ENCODE measurements at regions not wholly inside any gene's neighbourhood (a gene's known extent, or its start where the extent isn't known, plus 50 kb on each side); places are given as distances from the start of the nearest gene placed in this dataset.

DNA sequence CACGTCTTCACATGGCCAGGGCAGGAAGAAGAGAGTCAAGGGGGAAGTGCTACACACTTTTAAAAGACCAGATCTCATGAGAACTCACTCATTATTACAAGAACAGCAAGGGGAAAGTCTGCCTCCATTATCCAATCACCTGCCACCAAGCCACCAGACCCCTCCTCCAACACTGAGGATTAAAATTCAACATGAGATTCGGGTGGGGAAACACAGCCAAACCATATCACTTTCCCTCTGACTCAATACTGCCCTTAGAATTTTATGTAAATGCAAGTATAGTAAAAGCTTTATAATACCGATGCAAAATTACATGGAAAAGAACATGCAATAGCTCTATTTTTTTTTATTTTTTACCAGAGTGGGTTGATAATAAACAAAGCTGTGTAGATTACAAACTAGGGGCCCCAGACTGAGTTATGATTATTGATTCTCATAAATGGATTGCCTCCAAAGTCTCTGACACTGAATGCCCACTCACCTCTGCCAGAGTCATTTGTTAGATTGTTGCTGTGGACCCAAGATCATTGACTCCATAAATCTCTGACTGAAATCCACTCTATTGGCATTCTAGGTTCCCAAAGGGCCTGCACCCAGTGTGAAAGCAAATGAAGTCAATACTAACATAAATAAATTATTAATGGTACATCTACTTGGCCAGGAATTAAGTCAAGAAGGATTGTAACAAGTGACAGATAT, 184.8 kb upstream of the FUT9 start:
- Histone ChIP-seq H3K27me3 (no peaks in the 10 kb centered on the region), H3K36me3 (replicated peaks in 1 of 2) (no peaks in the 10 kb centered on the region), H3K27ac (no peak overlapping the region), H3K9me3 (replicated peaks in 1 of 3) (no peaks in the 10 kb centered on the region), H3K4me1 (replicated peaks in 1 of 2) (no peaks in the 10 kb centered on the region), H3K4me3 (no peak overlapping the region)
- TF ChIP-seq POLR2A (IDR thresholded peaks at IDR 0.05), result no peak
- TF ChIP-seq, protein P1, sequence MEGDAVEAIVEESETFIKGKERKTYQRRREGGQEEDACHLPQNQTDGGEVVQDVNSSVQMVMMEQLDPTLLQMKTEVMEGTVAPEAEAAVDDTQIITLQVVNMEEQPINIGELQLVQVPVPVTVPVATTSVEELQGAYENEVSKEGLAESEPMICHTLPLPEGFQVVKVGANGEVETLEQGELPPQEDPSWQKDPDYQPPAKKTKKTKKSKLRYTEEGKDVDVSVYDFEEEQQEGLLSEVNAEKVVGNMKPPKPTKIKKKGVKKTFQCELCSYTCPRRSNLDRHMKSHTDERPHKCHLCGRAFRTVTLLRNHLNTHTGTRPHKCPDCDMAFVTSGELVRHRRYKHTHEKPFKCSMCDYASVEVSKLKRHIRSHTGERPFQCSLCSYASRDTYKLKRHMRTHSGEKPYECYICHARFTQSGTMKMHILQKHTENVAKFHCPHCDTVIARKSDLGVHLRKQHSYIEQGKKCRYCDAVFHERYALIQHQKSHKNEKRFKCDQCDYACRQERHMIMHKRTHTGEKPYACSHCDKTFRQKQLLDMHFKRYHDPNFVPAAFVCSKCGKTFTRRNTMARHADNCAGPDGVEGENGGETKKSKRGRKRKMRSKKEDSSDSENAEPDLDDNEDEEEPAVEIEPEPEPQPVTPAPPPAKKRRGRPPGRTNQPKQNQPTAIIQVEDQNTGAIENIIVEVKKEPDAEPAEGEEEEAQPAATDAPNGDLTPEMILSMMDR (IDR thresholded peaks at IDR 0.05), result no peak
- intact Hi-C loops (cut with DNase I), result no loop called here
- DNase-seq, result no peak
- 56 to 72% (median 61%) methylated on average over 3 of the region's 3 CpGs for WGBS, 4 donors

GRCh38 chr6:95837890-95838289, 177.9 kb upstream of the FUT9 start:
- Histone ChIP-seq H3K27ac (no peak overlapping the region), H3K9me3 (replicated peaks in 1 of 3) (no peaks in the 10 kb centered on the region), H3K4me1 (replicated peaks in 1 of 2) (no peaks in the 10 kb centered on the region), H3K36me3 (replicated peaks in 1 of 2) (no peaks in the 10 kb centered on the region), H3K4me3 (no peak overlapping the region), H3K27me3 (no peaks in the 10 kb centered on the region)
- TF ChIP-seq, protein P1 (IDR thresholded peaks at IDR 0.05), result no peak
- DNase-seq, result no peak
- intact Hi-C loops (cut with DNase I), result no loop called here

DNA sequence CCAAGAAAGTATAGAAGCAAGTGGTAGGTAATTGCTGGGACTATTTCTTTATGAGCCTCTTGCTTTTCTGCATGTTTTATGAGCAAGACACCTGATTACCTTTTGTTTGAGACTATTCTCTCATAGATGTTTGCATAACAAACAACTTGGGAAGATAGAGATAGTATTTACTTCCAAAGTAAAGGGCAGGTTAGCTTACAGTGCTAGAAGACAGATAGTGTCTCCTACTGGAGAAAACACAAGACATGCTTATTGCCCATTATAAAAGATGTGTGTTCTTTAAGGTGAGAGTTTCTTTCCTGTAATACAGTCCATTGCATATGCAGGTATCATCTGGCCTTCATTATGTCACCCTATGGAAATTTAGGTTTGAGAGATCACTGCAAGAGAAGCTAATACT, 174.2 kb upstream of the FUT9 start:
- no peaks in the 10 kb centered on the region for H3K36me3 ChIP-seq (replicated peaks in 1 of 2)
- no peaks in the 10 kb centered on the region for H3K4me1 ChIP-seq (replicated peaks in 1 of 2)
- no peak overlapping the region for H3K4me3 ChIP-seq
- no peaks in the 10 kb centered on the region for H3K27me3 ChIP-seq
- TF ChIP-seq POLR2A (IDR thresholded peaks at IDR 0.05), result no peak
- TF ChIP-seq, protein P1 (IDR thresholded peaks at IDR 0.05), result no peak
- no peak for DNase-seq
- intact Hi-C loops (cut with DNase I), result no loop called here
- H3K9me3 ChIP-seq (replicated peaks in 1 of 3), result no peaks in the 10 kb centered on the region
- H3K27ac ChIP-seq, result no peak overlapping the region

DNA sequence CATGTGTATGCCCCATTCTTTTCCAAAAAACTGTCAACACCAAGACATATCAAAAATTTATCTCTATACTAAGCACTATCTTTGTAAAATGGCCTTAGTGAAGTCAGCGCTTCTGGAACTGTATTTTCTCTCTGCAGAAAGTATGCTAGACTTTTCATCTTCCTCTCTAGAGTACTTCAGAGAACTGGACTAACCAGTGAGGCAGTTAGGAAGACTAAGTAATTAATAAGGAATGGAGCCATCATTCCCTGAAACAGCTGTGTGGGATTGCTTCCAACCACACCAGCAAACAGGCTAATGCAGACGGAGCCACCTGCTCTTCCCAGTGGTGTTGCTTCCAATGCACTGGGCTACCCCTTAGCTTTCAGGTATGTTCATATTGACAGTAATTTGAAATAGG, 169.1 kb upstream of the FUT9 start:
- WGBS, 4 donors, result 62 to 71% (median 68%) methylated on average over 2 of the region's 2 CpGs
- intact Hi-C loops (cut with DNase I), result no loop called here
- TF ChIP-seq, protein P1 (IDR thresholded peaks at IDR 0.05), result no peak
- TF ChIP-seq POLR2A (IDR thresholded peaks at IDR 0.05), result no peak
- Histone ChIP-seq H3K36me3 (replicated peaks in 1 of 2) (no peaks in the 10 kb centered on the region), H3K4me1 (replicated peaks in 1 of 2) (no peaks in the 10 kb centered on the region), H3K9me3 (replicated peaks in 1 of 3) (no peaks in the 10 kb centered on the region), H3K27ac (no peak overlapping the region), H3K27me3 (no peaks in the 10 kb centered on the region), H3K4me3 (no peak overlapping the region)
- DNase-seq, result no peak

All from adrenal gland (tissue), 9 donors.